ENCODE measurements at regions not wholly inside any gene's neighbourhood (a gene's known extent, or its start where the extent isn't known, plus 50 kb on each side); places are given as distances from the start of the nearest gene placed in this dataset.

- in situ Hi-C loops (cut with MboI; ENCODE audit: low pct_ligation_motif_present in 1 of 4, low pct_unique_long_range_greater_than_20kb in 1 of 4, low sequenced_read_pairs in 3 of 4): no loop called here
- no peaks in the 10 kb centered on the region for H3K9me3 ChIP-seq
- WGBS, 2 donors (ENCODE audit: low coverage in 1 of 2): 72 to 78% methylated on average over 5 of the region's 5 CpGs
Measured at GRCh38 chr3:95462161-95462560, 1352.2 kb upstream of the EPHA6 start.

GRCh38 chr3:95464346-95464745 is 1350.0 kb upstream of the EPHA6 start:
- Histone ChIP-seq H3K9me3 (no peaks in the 10 kb centered on the region), H3K4me1 (no peaks in the 10 kb centered on the region), H3K27me3 (no peaks in the 10 kb centered on the region), H3K27ac (no peak overlapping the region), H3K36me3 (no peaks in the 10 kb centered on the region), H3K4me3 (no peak overlapping the region)
- in situ Hi-C loops (cut with MboI; ENCODE audit: low pct_ligation_motif_present in 1 of 4, low pct_unique_long_range_greater_than_20kb in 1 of 4, low sequenced_read_pairs in 3 of 4) (no loop called here), intact Hi-C loops (cut with DNase I; ENCODE audit: low total_unique reads) (no loop called here)
- TF ChIP-seq EP300 (IDR thresholded peaks at IDR 0.05; ENCODE audit: low read depth) (no peak), CTCF (IDR thresholded peaks at IDR 0.05) (no peak), POLR2A (IDR thresholded peaks at IDR 0.05) (no peak), POLR2AphosphoS5 (IDR thresholded peaks at IDR 0.05) (no peak)
- DNase-seq: no peak
- 0 to 42% methylated on average over 1 of the region's 1 CpG for WGBS, 2 donors (ENCODE audit: low coverage in 1 of 2)

More at GRCh38 chr3:95462161-95462560, 1352.2 kb upstream of the EPHA6 start:
- Histone ChIP-seq H3K36me3 (no peaks in the 10 kb centered on the region), H3K4me1 (no peaks in the 10 kb centered on the region), H3K4me3 (no peak overlapping the region), H3K27me3 (no peaks in the 10 kb centered on the region), H3K27ac (no peak overlapping the region)
- intact Hi-C loops (cut with DNase I; ENCODE audit: low total_unique reads): no loop called here
- TF ChIP-seq POLR2AphosphoS5 (IDR thresholded peaks at IDR 0.05): no peak
- TF ChIP-seq EP300 (IDR thresholded peaks at IDR 0.05; ENCODE audit: low read depth): no peak
- TF ChIP-seq CTCF (IDR thresholded peaks at IDR 0.05): no peak
- TF ChIP-seq POLR2A (IDR thresholded peaks at IDR 0.05): no peak
- DNase-seq: no peak

DNA sequence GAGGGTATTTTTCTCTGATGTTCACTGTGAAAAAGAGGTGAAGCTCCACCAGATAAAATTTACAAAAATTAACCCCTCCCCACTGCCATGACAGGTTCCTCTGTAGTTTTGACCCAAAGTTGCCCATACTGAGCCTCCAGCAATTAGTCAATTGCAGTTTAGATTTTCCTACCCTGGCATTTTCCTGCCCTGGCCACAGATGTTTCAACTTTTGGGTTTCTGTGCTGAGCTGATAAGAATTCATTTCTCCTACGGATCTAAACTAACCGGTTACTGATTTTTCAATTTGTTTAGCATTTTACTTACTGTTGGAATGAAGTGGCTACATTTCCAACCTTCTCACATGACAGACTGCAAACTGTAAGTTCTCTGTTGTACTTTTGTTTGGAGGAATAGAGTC is 1346.1 kb upstream of the EPHA6 start:
- intact Hi-C loops (cut with DNase I; ENCODE audit: low total_unique reads) (no loop called here), in situ Hi-C loops (cut with MboI; ENCODE audit: low pct_ligation_motif_present in 1 of 4, low pct_unique_long_range_greater_than_20kb in 1 of 4, low sequenced_read_pairs in 3 of 4) (no loop called here)
- H3K4me1 ChIP-seq: no peaks in the 10 kb centered on the region
- no peaks in the 10 kb centered on the region for H3K27me3 ChIP-seq
- no peak for DNase-seq
- H3K36me3 ChIP-seq: no peaks in the 10 kb centered on the region
- no peak overlapping the region for H3K27ac ChIP-seq
- H3K4me3 ChIP-seq: no peak overlapping the region
- WGBS, 2 donors (ENCODE audit: low coverage in 1 of 2): 69 to 78% methylated on average over 2 of the region's 2 CpGs
- H3K9me3 ChIP-seq: no peaks in the 10 kb centered on the region
- TF ChIP-seq CTCF (IDR thresholded peaks at IDR 0.05) (no peak), POLR2A (IDR thresholded peaks at IDR 0.05) (no peak), EP300 (IDR thresholded peaks at IDR 0.05; ENCODE audit: low read depth) (no peak), POLR2AphosphoS5 (IDR thresholded peaks at IDR 0.05) (no peak)

DNA sequence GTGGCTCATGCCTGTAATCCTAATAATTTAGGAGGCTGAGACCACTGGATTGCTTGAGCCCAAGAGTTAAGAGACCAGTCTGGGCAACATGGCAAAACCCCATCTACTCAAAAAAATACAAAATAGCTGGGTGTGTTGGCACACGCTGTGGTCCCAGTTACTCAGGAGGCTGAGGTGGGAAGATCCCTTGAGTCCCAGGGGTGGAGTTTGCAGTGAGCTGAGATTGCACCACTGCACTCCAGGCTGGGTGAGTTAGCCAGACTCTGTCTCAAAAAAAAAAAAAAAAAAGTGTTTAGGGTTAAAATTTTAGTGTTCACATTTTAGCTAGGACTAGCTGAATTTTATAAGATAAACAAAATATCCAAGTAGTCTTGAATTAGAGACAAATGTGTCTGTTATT is 1340.1 kb upstream of the EPHA6 start:
- Histone ChIP-seq H3K4me3 (no peak overlapping the region), H3K4me1 (no peaks in the 10 kb centered on the region), H3K27ac (no peak overlapping the region), H3K36me3 (no peaks in the 10 kb centered on the region), H3K27me3 (no peaks in the 10 kb centered on the region), H3K9me3 (no peaks in the 10 kb centered on the region)
- no peak for TF ChIP-seq EP300 (IDR thresholded peaks at IDR 0.05; ENCODE audit: low read depth)
- no peak for TF ChIP-seq POLR2A (IDR thresholded peaks at IDR 0.05)
- no peak for TF ChIP-seq POLR2AphosphoS5 (IDR thresholded peaks at IDR 0.05)
- no peak for TF ChIP-seq CTCF (IDR thresholded peaks at IDR 0.05)
- no peak for DNase-seq
- in situ Hi-C loops (cut with MboI; ENCODE audit: low pct_ligation_motif_present in 1 of 4, low pct_unique_long_range_greater_than_20kb in 1 of 4, low sequenced_read_pairs in 3 of 4): no loop called here
- intact Hi-C loops (cut with DNase I; ENCODE audit: low total_unique reads): no loop called here
- WGBS, 2 donors (ENCODE audit: low coverage in 1 of 2): 80% methylated on average over 1 of the region's 1 CpG; no CpG with 5 or more reads in 1 of the 2 donors

Data from transverse colon (tissue), 4 donors.